Ascending aorta (tissue), 2 donors: ENCODE measurements at regions not wholly inside any gene's neighbourhood (a gene's known extent, or its start where the extent isn't known, plus 50 kb on each side); places are given as distances from the start of the nearest gene placed in this dataset.

Experiments
- DNase-seq, 2 donors: peaks; one replicate each; pipeline ENCODE4 v3.0.0-alpha.2; 2019; ENCODE audit warnings: low spot score in 2 of 2
- H3K27ac ChIP-seq, 2 donors: fragments of 200-600 bp; sonication (generic); one replicate each; pipeline ENCODE4 v1.5.1; 2016 to 2017; ENCODE audit warnings: mild to moderate bottlenecking in 1 of 2
- H3K27me3 ChIP-seq: fragments of 200-600 bp; sonication (generic); one replicate; pipeline ENCODE4 v1.5.1; 2017
- H3K36me3 ChIP-seq, 2 donors: fragments of 200-600 bp; sonication (generic); one replicate each; pipeline ENCODE4 v1.5.1; 2016
- H3K4me1 ChIP-seq, 2 donors: fragments of 200-600 bp; sonication (generic); one replicate each; pipeline ENCODE4 v1.5.1; 2016 to 2017; ENCODE audit warnings: mild to moderate bottlenecking in 1 of 2
- H3K4me3 ChIP-seq, 2 donors: fragments of 200-600 bp; sonication (generic); one replicate each; pipeline ENCODE4 v1.5.1; 2016 to 2017; ENCODE audit warnings: mild to moderate bottlenecking in 1 of 2
- H3K9me3 ChIP-seq, 2 donors: fragments of 200-600 bp; sonication (generic); one replicate each; pipeline ENCODE4 v1.5.1; 2016
- CTCF ChIP-seq, 3 experiments: fragments of 200-600 bp in 2 of 3; fragments of 450-650 bp in 1 of 3; sonication (generic) in 2 of 3; IDR thresholded peaks; one replicate each; pipeline ENCODE4 v1.5.1; 2016 to 2019; ENCODE audit warnings: antibody characterized with exemption in 3 of 3, mild to moderate bottlenecking in 1 of 3, moderate library complexity in 1 of 3
- intact Hi-C: fragments of 100-400 bp; cut with DNase I; formaldehyde crosslinking; loops from one replicate; pipeline ENCODE4 v1.15.1; 2023

GRCh38 chr14:97748616-97749015 lies 951.4 kb downstream of the VRK1 start:
- no peaks in the 10 kb centered on the region for H3K36me3 ChIP-seq
- H3K27me3 ChIP-seq, result no peaks in the 10 kb centered on the region
- no peak overlapping the region for H3K4me3 ChIP-seq
- no peaks in the 10 kb centered on the region for H3K9me3 ChIP-seq
- intact Hi-C loops, result no loop called here
- no peaks in the 10 kb centered on the region for H3K4me1 ChIP-seq
- no peak for DNase-seq
- no peak for TF ChIP-seq CTCF (IDR thresholded peaks at IDR 0.05)
- H3K27ac ChIP-seq, result no peak overlapping the region

- no peak for DNase-seq
- Histone ChIP-seq H3K9me3 (no peaks in the 10 kb centered on the region), H3K4me1 (no peaks in the 10 kb centered on the region), H3K27me3 (no peaks in the 10 kb centered on the region), H3K27ac (no peak overlapping the region), H3K4me3 (no peak overlapping the region), H3K36me3 (no peaks in the 10 kb centered on the region)
- no peak for TF ChIP-seq CTCF (IDR thresholded peaks at IDR 0.05)
- intact Hi-C loops, result no loop called here
These were observed 960.3 kb downstream of the VRK1 start for GRCh38 chr14:97757491-97757890.

- no peak for TF ChIP-seq CTCF (IDR thresholded peaks at IDR 0.05)
- H3K4me1 ChIP-seq, result no peaks in the 10 kb centered on the region
- H3K27ac ChIP-seq, result no peak overlapping the region
- H3K27me3 ChIP-seq, result no peaks in the 10 kb centered on the region
- no peak for DNase-seq
- no peaks in the 10 kb centered on the region for H3K9me3 ChIP-seq
- intact Hi-C loops, result no loop called here
- H3K36me3 ChIP-seq, result no peaks in the 10 kb centered on the region
- H3K4me3 ChIP-seq, result no peak overlapping the region
These were observed 962.9 kb downstream of the VRK1 start for GRCh38 chr14:97760050-97760449.

- no peak for DNase-seq
- H3K4me1 ChIP-seq, result no peaks in the 10 kb centered on the region
- TF ChIP-seq CTCF (IDR thresholded peaks at IDR 0.05), result no peak
- no peaks in the 10 kb centered on the region for H3K9me3 ChIP-seq
- intact Hi-C loops, result no loop called here
- no peak overlapping the region for H3K27ac ChIP-seq
- no peak overlapping the region for H3K4me3 ChIP-seq
- H3K27me3 ChIP-seq, result no peaks in the 10 kb centered on the region
- no peaks in the 10 kb centered on the region for H3K36me3 ChIP-seq
These were observed 965.2 kb downstream of the VRK1 start for GRCh38 chr14:97762386-97762785.

- no peaks in the 10 kb centered on the region for H3K27me3 ChIP-seq
- DNase-seq, result no peak
- H3K9me3 ChIP-seq, result no peaks in the 10 kb centered on the region
- intact Hi-C loops, result no loop called here
- TF ChIP-seq CTCF (IDR thresholded peaks at IDR 0.05), result no peak
- H3K27ac ChIP-seq, result no peak overlapping the region
- H3K36me3 ChIP-seq, result no peaks in the 10 kb centered on the region
- H3K4me3 ChIP-seq, result no peak overlapping the region
- no peaks in the 10 kb centered on the region for H3K4me1 ChIP-seq
These were observed 974.3 kb downstream of the VRK1 start for GRCh38 chr14:97771340-97772045.

GRCh38 chr14:97773598-97773997 lies 976.4 kb downstream of the VRK1 start:
- no peak overlapping the region for H3K4me3 ChIP-seq
- intact Hi-C loops, result no loop called here

More at GRCh38 chr14:97773598-97773997, 976.4 kb downstream of the VRK1 start:
- no peak for DNase-seq
- Histone ChIP-seq H3K9me3 (no peaks in the 10 kb centered on the region), H3K27me3 (no peaks in the 10 kb centered on the region), H3K36me3 (no peaks in the 10 kb centered on the region), H3K27ac (no peak overlapping the region), H3K4me1 (no peaks in the 10 kb centered on the region)
- no peak for TF ChIP-seq CTCF (IDR thresholded peaks at IDR 0.05)
